ENCODE measurements at regions not wholly inside any gene's neighbourhood (a gene's known extent, or its start where the extent isn't known, plus 50 kb on each side); places are given as distances from the start of the nearest gene placed in this dataset.

DNA sequence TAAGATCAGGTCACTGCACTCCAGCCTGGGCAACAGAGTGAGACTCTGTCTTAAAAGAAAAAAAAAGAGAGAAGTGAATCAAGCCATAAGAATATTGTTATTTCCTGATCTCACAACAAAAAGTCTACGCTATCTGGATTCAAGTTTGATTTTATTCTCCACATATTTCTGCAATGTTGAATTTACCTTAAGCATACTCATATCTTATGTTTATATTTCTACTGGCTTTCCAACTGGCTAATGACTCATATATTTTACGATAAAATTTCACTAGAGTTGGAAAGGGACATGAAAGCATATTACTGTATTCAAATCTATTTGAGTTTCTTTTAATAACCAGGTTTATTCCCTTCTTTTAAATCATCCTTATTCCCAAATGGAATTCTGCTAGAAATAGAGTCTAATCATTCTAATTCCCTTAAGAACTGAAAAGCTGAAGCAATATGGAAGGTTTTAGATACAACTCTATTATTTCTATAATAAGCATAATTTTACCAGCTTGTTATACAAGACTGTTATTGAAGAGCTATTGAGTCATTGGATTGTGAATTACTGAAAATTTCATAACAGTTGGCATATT lies 276.9 kb upstream of the HS3ST5 start:
- ChIA-PET POLR2A (no interaction called here), CTCF (interaction anchor here (0.6 kb wide), 1 partner anchor 666 kb away, joined by 3 read pairs; no protein-coding TSS in a partner anchor)
- H3K9me3 ChIP-seq: no peaks in the 10 kb centered on the region
- FAIRE-seq (no peak), ATAC-seq (no peak), DNase-seq (ENCODE audit: low read depth in 1 of 2, low spot score in 1 of 2) (no peak)
- WGBS (ENCODE audit: missing lambda C conversion rate): 2% methylated on average over 2 of the region's 2 CpGs
- no peaks in the 10 kb centered on the region for H3K4me1 ChIP-seq
- H3K27ac ChIP-seq: no peak overlapping the region
- H3K4me2 ChIP-seq: no peak overlapping the region
- TF ChIP-seq SMC3 (IDR thresholded peaks at IDR 0.05): no peak
- H3K4me3 ChIP-seq: no peak overlapping the region

DNA sequence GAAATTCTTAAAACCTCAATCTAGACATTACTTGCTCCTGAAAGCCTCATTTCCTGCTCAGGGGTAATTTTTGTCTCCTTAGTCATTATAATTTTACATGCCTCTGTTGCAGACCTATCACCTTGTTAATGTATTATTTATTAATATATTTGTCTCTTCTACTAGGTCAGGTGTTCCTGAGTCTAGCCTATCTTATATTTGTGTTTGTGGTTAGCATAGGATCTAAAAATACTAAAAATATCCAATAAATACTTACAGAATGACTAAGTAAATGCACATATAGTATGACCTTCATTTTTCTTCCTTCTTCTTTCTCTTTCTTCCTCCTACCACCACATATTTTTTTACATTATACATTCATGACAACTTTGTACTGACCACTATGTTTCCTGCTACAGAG lies 268.9 kb upstream of the HS3ST5 start:
- ChIA-PET CTCF (no interaction called here), POLR2A (no interaction called here)
- Histone ChIP-seq H3K4me3 (no peak overlapping the region), H3K9me3 (no peaks in the 10 kb centered on the region), H3K4me2 (no peak overlapping the region), H3K27ac (no peak overlapping the region), H3K4me1 (no peaks in the 10 kb centered on the region)
- TF ChIP-seq RCOR1 (IDR thresholded peaks at IDR 0.05; ENCODE audit: low read depth, low read length) (no peak), ESRRA (IDR thresholded peaks at IDR 0.05; ENCODE audit: borderline replicate concordance, low read length) (no peak), FOSL2 (IDR thresholded peaks at IDR 0.05) (no peak), FOSL2 (CRISPR knock-in tag; IDR thresholded peaks at IDR 0.05) (no peak), ZNF302 (CRISPR knock-in tag; IDR thresholded peaks at IDR 0.05) (no peak), GATA3 (IDR thresholded peaks at IDR 0.05; ENCODE audit: borderline replicate concordance) (no peak), CHD2 (IDR thresholded peaks at IDR 0.05; ENCODE audit: low read length, partially characterized antibody) (no peak), MAZ (IDR thresholded peaks at IDR 0.05; ENCODE audit: borderline replicate concordance, low read depth, low read length) (no peak), HEYL (CRISPR knock-in tag; IDR thresholded peaks at IDR 0.05) (no peak), RNF2 (IDR thresholded peaks at IDR 0.05; ENCODE audit: borderline replicate concordance, low read depth) (no peak), ZC3H11A (IDR thresholded peaks at IDR 0.05) (no peak), POLR2AphosphoS2 (conservative IDR thresholded peaks at IDR 0.05; ENCODE audit: low read length) (no peak)
- TF ChIP-seq, protein P1, sequence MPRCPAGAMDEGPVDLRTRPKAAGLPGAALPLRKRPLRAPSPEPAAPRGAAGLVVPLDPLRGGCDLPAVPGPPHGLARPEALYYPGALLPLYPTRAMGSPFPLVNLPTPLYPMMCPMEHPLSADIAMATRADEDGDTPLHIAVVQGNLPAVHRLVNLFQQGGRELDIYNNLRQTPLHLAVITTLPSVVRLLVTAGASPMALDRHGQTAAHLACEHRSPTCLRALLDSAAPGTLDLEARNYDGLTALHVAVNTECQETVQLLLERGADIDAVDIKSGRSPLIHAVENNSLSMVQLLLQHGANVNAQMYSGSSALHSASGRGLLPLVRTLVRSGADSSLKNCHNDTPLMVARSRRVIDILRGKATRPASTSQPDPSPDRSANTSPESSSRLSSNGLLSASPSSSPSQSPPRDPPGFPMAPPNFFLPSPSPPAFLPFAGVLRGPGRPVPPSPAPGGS (IDR thresholded peaks at IDR 0.05): no peak
- TF ChIP-seq, protein P2, sequence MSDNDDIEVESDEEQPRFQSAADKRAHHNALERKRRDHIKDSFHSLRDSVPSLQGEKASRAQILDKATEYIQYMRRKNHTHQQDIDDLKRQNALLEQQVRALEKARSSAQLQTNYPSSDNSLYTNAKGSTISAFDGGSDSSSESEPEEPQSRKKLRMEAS (IDR thresholded peaks at IDR 0.05): no peak
- FAIRE-seq: no peak
- ATAC-seq: no peak
- DNase-seq (ENCODE audit: low read depth in 1 of 2, low spot score in 1 of 2): no peak

DNA sequence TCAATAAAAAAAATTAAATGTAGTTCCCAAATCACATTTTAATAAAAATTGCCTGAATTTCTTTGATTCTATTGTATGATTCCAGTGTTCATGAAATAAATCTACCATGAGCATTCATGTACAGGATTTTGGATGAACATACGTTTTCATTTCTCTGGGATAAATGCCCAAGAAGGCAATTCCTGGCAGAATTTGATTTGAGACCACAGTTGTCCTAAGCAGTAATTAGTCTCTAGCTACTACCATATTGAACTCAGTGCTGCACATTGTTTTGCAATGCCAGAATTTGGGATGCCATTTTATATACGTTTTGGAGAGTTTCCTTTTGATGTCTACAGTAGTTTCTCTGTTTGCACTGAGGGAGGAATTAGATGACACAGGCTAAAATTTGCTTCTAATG lies 265.3 kb upstream of the HS3ST5 start:
- DNase-seq (ENCODE audit: low read depth in 1 of 2, low spot score in 1 of 2) (no peak), FAIRE-seq (no peak), ATAC-seq (no peak)
- Histone ChIP-seq H3K4me3 (no peak overlapping the region), H3K27ac (no peak overlapping the region), H3K9me3 (no peaks in the 10 kb centered on the region), H3K4me2 (no peak overlapping the region), H3K4me1 (no peaks in the 10 kb centered on the region)
- WGBS (ENCODE audit: missing lambda C conversion rate): 0% methylated on average over 2 of the region's 2 CpGs
- POLR2A ChIA-PET: no interaction called here
- CTCF ChIA-PET: no interaction called here
- TF ChIP-seq TFCP2L1 (CRISPR knock-in tag; IDR thresholded peaks at IDR 0.05) (no peak), CHD4 (IDR thresholded peaks at IDR 0.05; ENCODE audit: borderline replicate concordance) (no peak)

DNA sequence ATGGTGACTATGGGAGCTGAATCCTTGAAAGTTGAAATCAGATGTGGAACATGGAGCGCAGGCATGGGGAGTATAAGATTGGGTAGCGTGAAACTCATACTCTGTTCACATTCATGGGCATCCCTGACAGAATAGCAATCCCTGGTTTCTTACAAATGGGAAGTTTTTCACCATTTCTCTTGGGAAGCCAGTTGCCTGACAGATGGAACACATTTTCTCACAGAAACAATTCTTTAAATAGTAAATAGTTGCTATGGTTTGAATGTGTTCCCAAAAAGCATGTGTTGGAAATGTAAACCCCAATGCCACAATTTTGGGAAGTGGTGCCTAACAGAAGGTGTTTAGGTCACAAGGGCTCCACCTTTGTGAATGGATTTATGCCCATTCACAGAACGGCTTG lies 262.8 kb upstream of the HS3ST5 start:
- ChIA-PET POLR2A (no interaction called here), CTCF (interaction anchor here (0.6 kb wide), 1 partner anchor 54 kb away, joined by 4 read pairs; no protein-coding TSS in a partner anchor)
- Histone ChIP-seq H3K4me1 (no peaks in the 10 kb centered on the region), H3K27ac (no peak overlapping the region), H3K4me2 (no peak overlapping the region), H3K9me3 (no peaks in the 10 kb centered on the region), H3K4me3 (no peak overlapping the region)
- DNase-seq (ENCODE audit: low read depth in 1 of 2, low spot score in 1 of 2) (no peak), FAIRE-seq (no peak), ATAC-seq (no peak)
- TF ChIP-seq MAZ (IDR thresholded peaks at IDR 0.05; ENCODE audit: borderline replicate concordance, low read depth, low read length): no peak
- no peak for TF ChIP-seq CEBPB (IDR thresholded peaks at IDR 0.05)
- TF ChIP-seq, protein P1 (IDR thresholded peaks at IDR 0.05): no peak
- WGBS (ENCODE audit: missing lambda C conversion rate): 2% methylated on average over 3 of the region's 3 CpGs
